Right lung (tissue), 2 donors: ENCODE measurements at regions not wholly inside any gene's neighbourhood (a gene's known extent, or its start where the extent isn't known, plus 50 kb on each side); places are given as distances from the start of the nearest gene placed in this dataset.

ENCODE experiments used
- DNase-seq, 2 donors: peaks; one replicate each; pipeline ENCODE4 v3.0.0-alpha.2; 2013

- peak; percentile 51 to 52 for DNase-seq
Measured at GRCh38 chr7:124692425-124692824, 73.2 kb downstream of the GPR37 start.

GRCh38 chr7:124690840-124691239 is 74.8 kb downstream of the GPR37 start:
- DNase-seq: no peak

- DNase-seq: no peak
Measured at GRCh38 chr7:124689931-124690330, 75.7 kb downstream of the GPR37 start.

GRCh38 chr7:124689523-124689922 is 76.1 kb downstream of the GPR37 start:
- no peak for DNase-seq

GRCh38 chr7:124688991-124689390 is 76.6 kb downstream of the GPR37 start:
- DNase-seq: no peak

GRCh38 chr7:124686543-124687171 is 78.9 kb downstream of the GPR37 start:
- no peak for DNase-seq

- no peak for DNase-seq
Measured at GRCh38 chr7:124681946-124682345, 83.6 kb downstream of the GPR37 start.

GRCh38 chr7:124680304-124680703 is 85.3 kb downstream of the GPR37 start:
- no peak for DNase-seq

GRCh38 chr7:124679586-124680225 is 85.9 kb downstream of the GPR37 start:
- no peak for DNase-seq

- no peak for DNase-seq
Measured at GRCh38 chr7:124679146-124679545, 86.4 kb downstream of the GPR37 start.

- peak; percentile 51 to 57 for DNase-seq
Measured at GRCh38 chr7:124674451-124674850, 91.1 kb downstream of the GPR37 start.

- no peak for DNase-seq
Measured at GRCh38 chr7:124672011-124672410, 93.6 kb downstream of the GPR37 start.

GRCh38 chr7:124667312-124668153 is 98.1 kb downstream of the GPR37 start:
- peak in 1 of 2 donors; percentile 37 for DNase-seq

- DNase-seq: no peak
Measured at GRCh38 chr7:124662937-124663336, 102.7 kb downstream of the GPR37 start.

- no peak for DNase-seq
Measured at GRCh38 chr7:124662372-124662771, 103.2 kb downstream of the GPR37 start.

- no peak for DNase-seq
Measured at GRCh38 chr7:124655990-124656389, 109.6 kb downstream of the GPR37 start.

- DNase-seq: no peak
Measured at GRCh38 chr7:124652237-124652636, 113.4 kb downstream of the GPR37 start.

- DNase-seq: no peak
Measured at GRCh38 chr7:124651136-124651535, 114.5 kb downstream of the GPR37 start.

- no peak for DNase-seq
Measured at GRCh38 chr7:124649397-124650014, 116.1 kb downstream of the GPR37 start.

- DNase-seq: no peak
Measured at GRCh38 chr7:124647630-124648306, 117.8 kb downstream of the GPR37 start.

- no peak for DNase-seq
Measured at GRCh38 chr7:124645704-124646103, 119.9 kb downstream of the GPR37 start.

GRCh38 chr7:124643311-124643811 is 122.2 kb downstream of the GPR37 start:
- peak; percentile 63 to 76 for DNase-seq
